RPMI7951 (cell line): ENCODE measurements at regions not wholly inside any gene's neighbourhood (a gene's known extent, or its start where the extent isn't known, plus 50 kb on each side); places are given as distances from the start of the nearest gene placed in this dataset.

Source experiments
- DNase-seq: peaks from one replicate; pipeline ENCODE4 v3.0.0-alpha.2; 2012; ENCODE audit warnings: low read depth

DNA sequence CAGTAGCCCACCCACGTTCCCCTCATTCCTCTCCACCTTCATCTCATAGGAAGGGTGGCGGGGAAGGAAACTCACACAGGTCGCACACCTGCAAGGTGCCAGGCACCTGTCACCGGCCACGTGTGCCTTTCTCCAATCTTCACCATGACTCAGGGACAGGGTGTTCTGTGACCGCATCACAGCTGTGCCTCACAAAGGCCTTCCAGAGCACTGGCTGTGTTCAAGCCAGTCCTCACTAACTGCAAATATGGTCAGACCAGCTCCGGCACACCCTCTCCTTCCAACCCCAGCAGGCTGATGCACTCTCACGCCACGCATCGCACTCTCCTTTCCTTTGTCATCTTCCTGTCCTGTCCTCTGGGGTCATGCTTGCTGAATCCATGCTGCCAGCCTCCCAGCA is 415.9 kb downstream of the IRS2 start:
- DNase-seq: no peak

DNA sequence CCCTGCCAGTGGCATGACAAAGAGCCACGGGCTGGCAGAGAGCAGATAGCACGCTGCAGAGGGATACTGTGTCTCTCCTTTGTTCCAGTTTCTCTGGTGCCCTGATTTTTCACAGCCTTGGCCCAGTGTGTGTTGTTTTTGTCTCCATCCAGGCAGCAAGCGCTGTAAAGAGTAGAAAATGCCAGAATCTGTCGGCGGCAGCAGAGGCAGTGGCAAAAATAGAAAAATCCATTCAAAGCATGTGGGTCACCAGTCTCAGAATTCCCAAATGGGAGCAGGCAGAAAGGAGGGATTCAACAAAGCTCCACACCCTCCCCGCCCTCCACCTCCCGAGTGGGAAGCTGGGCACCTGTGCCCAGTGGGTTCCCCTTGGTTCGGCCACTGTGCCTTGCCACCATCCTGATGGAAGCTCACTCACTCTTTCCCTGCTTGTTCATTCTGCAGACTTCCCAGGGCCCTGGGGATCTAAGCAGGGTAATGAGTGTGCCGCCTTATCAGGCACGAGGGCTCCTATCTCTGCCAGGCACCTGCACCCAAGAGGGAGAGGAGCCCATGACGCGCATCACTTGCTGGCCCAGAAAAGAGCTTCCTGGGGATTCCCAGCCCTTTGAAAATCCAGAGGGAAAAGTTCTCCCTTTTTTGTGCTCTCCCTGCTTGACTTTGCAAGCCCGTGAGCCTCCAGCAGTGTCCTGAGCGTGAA is 416.9 kb downstream of the IRS2 start:
- no peak for DNase-seq

DNA sequence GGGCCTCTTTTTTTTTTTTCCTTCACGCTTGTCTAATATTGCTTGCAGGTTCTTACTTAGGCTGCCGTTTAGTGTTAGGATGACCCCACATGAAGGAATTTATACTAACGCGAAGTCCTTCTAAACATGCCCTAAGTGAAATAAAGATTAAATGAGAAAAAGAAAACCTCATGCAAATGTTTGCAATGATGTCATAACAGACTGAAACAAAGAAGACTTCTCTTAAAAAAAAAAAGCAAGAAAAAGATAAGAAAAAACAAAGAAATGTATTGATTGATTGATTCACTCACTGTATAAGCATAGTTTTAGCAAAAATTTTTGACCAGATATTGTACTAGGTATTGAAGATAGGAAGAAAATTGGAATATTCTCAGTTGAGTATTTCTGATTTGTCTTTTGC is 418.2 kb downstream of the IRS2 start:
- DNase-seq: no peak

DNA sequence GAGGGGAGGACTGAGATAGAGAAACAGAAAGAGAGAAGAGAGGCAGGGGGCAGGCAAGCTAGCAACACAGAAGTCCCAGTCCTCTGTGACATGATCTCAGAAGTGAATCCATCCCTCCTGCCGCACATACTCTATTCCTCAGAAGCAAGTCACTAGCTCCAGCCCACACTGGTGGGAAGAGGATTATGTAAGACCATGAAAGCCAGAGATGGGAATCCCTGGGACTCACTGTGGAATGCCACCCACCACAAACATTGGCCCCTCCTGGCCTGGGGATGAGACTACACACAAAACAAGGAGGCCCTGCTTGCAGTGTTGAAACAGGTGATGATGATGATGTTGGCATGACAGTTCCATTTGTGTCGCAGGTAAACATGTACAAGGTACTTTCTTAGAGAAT is 419.9 kb downstream of the IRS2 start:
- DNase-seq: no peak

DNA sequence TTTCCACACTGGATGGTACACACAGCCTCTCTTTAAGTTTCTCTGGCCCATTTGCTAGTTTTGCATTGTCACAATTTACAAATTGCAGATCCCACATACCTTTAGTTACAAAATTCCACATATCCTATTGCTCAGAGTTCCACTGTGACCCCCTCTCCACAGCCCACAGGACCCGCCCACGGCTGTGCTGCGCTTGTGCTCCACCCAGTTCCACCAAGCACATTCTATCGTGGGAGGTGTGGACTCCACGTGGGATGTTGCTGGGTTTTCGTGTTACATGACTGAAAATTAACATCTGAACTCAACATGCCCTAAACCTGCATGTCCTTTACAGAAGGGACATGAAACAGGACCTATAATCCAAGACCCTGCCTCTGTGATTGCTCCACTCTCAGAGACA is 423.0 kb downstream of the IRS2 start:
- DNase-seq: no peak

- DNase-seq: no peak
These were observed 423.8 kb downstream of the IRS2 start for GRCh38 chr13:109362616-109363015.

DNA sequence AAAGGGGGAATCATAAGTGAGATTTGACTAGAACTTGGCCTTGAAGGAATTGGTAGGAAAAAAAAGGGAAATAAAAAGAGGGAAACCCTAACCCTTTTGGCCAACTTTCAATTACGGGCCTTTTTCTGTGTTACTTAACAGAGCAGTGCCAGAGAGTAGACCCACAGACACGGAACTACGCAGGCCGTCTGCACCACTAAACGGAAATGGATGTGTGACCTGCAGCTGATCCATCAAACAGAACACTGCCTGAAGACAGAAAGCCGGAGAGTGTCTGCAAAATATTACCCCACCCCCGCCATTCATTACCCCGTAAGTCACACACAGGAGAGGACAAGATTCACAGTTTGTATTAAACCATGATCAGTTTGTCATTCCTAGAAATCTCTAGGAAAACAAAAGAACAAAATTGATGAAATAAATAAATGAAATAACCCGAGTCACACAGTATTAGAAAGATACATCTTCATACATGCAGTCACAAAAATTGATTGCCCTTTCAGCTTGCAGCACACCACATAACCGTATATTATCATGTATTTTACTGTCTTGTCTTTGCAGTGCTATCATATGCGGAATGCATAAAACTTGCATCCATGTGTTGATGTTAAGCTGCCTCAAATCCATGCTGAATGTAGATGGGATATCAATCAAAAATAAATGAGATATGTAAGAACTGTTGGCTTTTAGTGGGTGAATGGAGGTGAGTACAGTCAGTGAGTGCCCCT is 424.7 kb downstream of the IRS2 start:
- no peak for DNase-seq

GRCh38 chr13:109357751-109358471 is 428.5 kb downstream of the IRS2 start:
- DNase-seq: no peak

GRCh38 chr13:109355875-109356434 is 430.4 kb downstream of the IRS2 start:
- no peak for DNase-seq

GRCh38 chr13:109355166-109355565 is 431.2 kb downstream of the IRS2 start:
- no peak for DNase-seq

- DNase-seq: no peak
These were observed 435.1 kb downstream of the IRS2 start for GRCh38 chr13:109351236-109351635.

DNA sequence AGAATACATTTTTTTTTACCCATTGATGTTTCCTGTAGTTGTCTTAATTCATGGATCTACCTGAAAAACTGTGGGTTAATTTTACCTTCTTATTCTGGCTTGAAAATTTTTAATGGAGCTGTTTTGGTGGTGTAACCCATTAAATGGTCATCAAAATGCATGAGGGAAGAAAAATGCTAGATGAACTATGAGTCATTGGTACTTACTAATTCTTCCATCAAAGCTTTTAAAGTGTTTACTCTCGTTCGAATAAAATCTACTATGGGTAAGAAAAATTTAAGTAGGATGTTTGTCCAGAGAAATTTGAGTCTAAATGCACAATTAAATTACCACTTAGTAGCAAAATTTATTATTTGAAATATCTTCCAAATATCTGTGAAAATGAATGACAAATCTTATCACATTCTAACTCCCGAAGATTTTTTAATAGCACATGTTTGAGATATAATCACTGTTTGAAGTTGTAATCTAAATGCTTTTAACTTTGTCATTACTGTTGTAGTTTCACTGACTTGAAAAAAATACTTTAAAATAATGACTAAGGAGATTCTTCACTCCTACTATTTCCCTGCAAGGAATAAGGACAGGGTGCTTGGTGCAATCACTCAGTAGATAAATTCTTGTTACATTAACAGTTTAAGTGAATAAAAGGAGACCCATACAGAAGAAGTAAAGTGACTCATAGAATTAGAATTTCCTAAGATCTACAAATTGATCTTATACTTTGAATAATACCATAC is 437.7 kb downstream of the IRS2 start:
- peak; percentile 5 for DNase-seq

DNA sequence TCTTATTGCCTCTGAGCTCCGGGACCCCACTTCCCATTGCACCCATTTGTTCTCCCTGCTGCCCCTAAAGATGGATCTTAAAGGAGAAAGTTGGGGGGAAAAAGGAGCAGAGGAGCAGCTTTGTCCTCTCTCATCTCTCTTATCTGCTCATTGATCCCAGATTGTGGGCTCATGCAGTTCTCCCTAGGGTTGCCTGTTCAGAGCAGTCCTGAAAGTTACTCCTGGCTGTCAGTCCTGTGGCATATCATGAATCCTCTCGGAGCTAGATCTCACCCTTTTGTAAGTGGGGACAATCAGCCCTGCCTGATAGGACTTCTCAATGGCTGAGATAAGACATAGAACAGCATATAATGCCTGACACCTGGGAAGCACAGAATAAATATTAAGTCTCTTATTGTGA is 440.3 kb downstream of the IRS2 start:
- DNase-seq: no peak

GRCh38 chr13:109345433-109345941 is 440.9 kb downstream of the IRS2 start:
- DNase-seq: peak; percentile 8

GRCh38 chr13:109344552-109345157 is 441.7 kb downstream of the IRS2 start:
- DNase-seq: peak; percentile 26

- DNase-seq: peak; percentile 6
These were observed 449.7 kb downstream of the IRS2 start for GRCh38 chr13:109336730-109337129.

DNA sequence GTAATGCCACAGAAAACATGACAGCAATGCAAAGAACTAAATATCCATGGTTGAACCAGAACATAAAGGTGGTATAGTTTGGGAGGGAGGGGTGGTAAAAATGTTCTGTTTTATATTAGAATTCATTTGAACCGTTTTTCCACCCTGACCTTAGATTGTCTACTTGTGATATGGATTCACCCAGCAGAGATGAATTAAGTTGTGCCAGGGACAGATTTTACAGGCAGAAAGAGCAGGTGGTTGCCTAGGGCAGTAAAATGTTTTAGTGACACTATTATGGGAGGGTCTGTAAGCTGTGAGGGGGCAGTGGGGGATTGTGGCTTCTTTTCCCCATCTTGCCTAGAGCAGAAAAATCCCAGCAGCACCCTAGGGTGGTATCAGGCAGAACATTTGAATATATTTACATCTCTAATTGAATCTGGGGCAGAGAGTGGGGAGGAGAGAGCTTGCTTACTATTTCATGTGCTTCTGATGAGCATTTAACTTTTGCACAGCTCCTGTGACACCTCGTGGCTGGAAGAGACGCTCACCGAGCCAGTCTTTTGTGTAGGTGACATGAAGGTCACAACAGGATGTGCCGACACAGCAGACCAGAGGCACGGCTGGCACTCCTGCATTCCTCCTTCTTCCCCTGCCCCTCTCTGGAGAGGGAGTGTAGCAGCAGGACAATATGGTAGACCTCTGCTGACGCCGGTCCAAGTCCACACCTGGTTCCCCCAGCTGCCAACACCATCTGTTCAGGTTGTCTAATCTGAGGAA is 452.3 kb downstream of the IRS2 start:
- no peak for DNase-seq

- DNase-seq: no peak
These were observed 453.6 kb downstream of the IRS2 start for GRCh38 chr13:109332506-109333499.

- peak; percentile 4 for DNase-seq
These were observed 454.5 kb downstream of the IRS2 start for GRCh38 chr13:109331898-109332297.
